Medulla oblongata (tissue), 1 donor: ENCODE measurements at regions not wholly inside any gene's neighbourhood (a gene's known extent, or its start where the extent isn't known, plus 50 kb on each side); places are given as distances from the start of the nearest gene placed in this dataset.
"Not testable (repeated sequence)": the region's sequence is repeated elsewhere in the genome, so short reads cannot be mapped to it uniquely, and the experiment has no call there.

Source experiments
- DNase-seq: peaks from one replicate; pipeline ENCODE4 v3.0.0-alpha.2; 2015; ENCODE audit errors: extremely low spot score

- DNase-seq, result peak; percentile 79
Observed at GRCh38 chr10:86579883-86580520, 58.4 kb upstream of the WAPL start.

GRCh38 chr10:86580521-86580891 is 58.9 kb upstream of the WAPL start:
- DNase-seq, result no peak

GRCh38 chr10:86583983-86584382 is 62.4 kb upstream of the WAPL start:
- DNase-seq, result no peak

- DNase-seq, result peak; percentile 92
Observed at GRCh38 chr10:86585037-86585929, 63.7 kb upstream of the WAPL start.

- peak; percentile 81 for DNase-seq
Observed at GRCh38 chr10:86586516-86586915, 64.9 kb upstream of the WAPL start.

- DNase-seq, result not testable (repeated sequence)
Observed at GRCh38 chr10:86588781-86589180, 65.6 kb upstream of the OPN4 start.

- no peak for DNase-seq
Observed at GRCh38 chr10:86591436-86591835, 62.9 kb upstream of the OPN4 start.

- no peak for DNase-seq
Observed at GRCh38 chr10:86592413-86592812, 61.9 kb upstream of the OPN4 start.

GRCh38 chr10:86594535-86594934 is 59.8 kb upstream of the OPN4 start:
- DNase-seq, result no peak

- DNase-seq, result no peak
Observed at GRCh38 chr10:86595496-86595895, 58.9 kb upstream of the OPN4 start.

- DNase-seq, result no peak
Observed at GRCh38 chr10:86596266-86596665, 58.1 kb upstream of the OPN4 start.

GRCh38 chr10:86597306-86597705 is 57.0 kb upstream of the OPN4 start:
- DNase-seq, result no peak

- no peak for DNase-seq
Observed at GRCh38 chr10:86598151-86598550, 56.2 kb upstream of the OPN4 start.

- no peak for DNase-seq
Observed at GRCh38 chr10:86599041-86599440, 55.3 kb upstream of the OPN4 start.

- no peak for DNase-seq
Observed at GRCh38 chr10:86599729-86600128, 54.6 kb upstream of the OPN4 start.

- DNase-seq, result no peak
Observed at GRCh38 chr10:86600296-86600695, 54.1 kb upstream of the OPN4 start.

GRCh38 chr10:86601956-86602602 is 52.3 kb upstream of the OPN4 start:
- DNase-seq, result no peak

GRCh38 chr10:86603256-86603655 is 51.1 kb upstream of the OPN4 start:
- no peak for DNase-seq
